Endothelial cell of umbilical vein (primary cell): ENCODE measurements at regions not wholly inside any gene's neighbourhood (a gene's known extent, or its start where the extent isn't known, plus 50 kb on each side); places are given as distances from the start of the nearest gene placed in this dataset.

Experiments used
- BruUV-seq: library from RNA; stranded (reverse); fragments of 400-500 nt; replicated peaks from 2 replicates; lab custom pipeline; 2021; lab: Mats Ljungman, UMichigan
- CTCF ChIA-PET: fragments of 300-600, 350-600 bp; sonication (Branson Sonifier 250); formaldehyde crosslinking; loops from one replicate; lab custom pipeline; 2021; ENCODE audit warnings: antibody characterized with exemption, inconsistent platforms; lab: Charles Lee
- POLR2A ChIA-PET: fragments of 300-600, 350-600 bp; sonication (Branson Sonifier 250); formaldehyde crosslinking; loops from one replicate; lab custom pipeline; 2021; ENCODE audit warnings: antibody characterized with exemption, inconsistent platforms; lab: Charles Lee
- DNase-seq: peaks from one replicate; pipeline ENCODE4 v3.0.0-alpha.2; 2011; ENCODE audit warnings: low read depth, low spot score
- FAIRE-seq: peaks from 2 replicates; lab custom pipeline; 2011; peaks lifted over from hg19 to GRCh38; lab: Jason Lieb, UNC
- H2AFZ ChIP-seq: 2 replicates; pipeline ENCODE4 v1.6.0; 2012; ENCODE audit warnings: low read depth, low read length, control low read depth, inconsistent platforms
- H3K27ac ChIP-seq: 2 replicates; pipeline ENCODE4 v1.5.1; 2011; ENCODE audit warnings: low read depth, mild to moderate bottlenecking, control low read depth, low read length, moderate library complexity; ENCODE audit not compliant: insufficient read depth
- H3K27me3 ChIP-seq, 2 experiments: 2 replicates each; pipeline versions ENCODE4 v1.6.0 to v1.6.1; 2011; ENCODE audit warnings: low read length in 2 of 2, mixed read lengths in 1 of 2; ENCODE audit not compliant: control insufficient read depth in 2 of 2, insufficient read depth in 2 of 2
- H3K36me3 ChIP-seq, 2 experiments: 2 replicates in 1 of 2; 3 replicates in 1 of 2; pipeline ENCODE4 v1.5.1; 2011; ENCODE audit warnings: low read length in 2 of 2, mild to moderate bottlenecking in 1 of 2, moderate library complexity in 1 of 2; ENCODE audit not compliant: control insufficient read depth in 2 of 2, insufficient read depth in 2 of 2; ENCODE audit errors: extremely low read depth in 1 of 2
- H3K4me1 ChIP-seq: 3 replicates; pipeline ENCODE4 v1.5.1; 2011; ENCODE audit warnings: mild to moderate bottlenecking, low read length; ENCODE audit not compliant: control insufficient read depth, insufficient read depth; ENCODE audit errors: extremely low read depth
- H3K4me2 ChIP-seq: 2 replicates; pipeline ENCODE4 v1.6.1; 2011; ENCODE audit warnings: low read length, control low read depth, mixed read lengths; ENCODE audit not compliant: insufficient read depth
- H3K4me3 ChIP-seq, 3 experiments: fragments of 200-600 bp in 1 of 3; sonication (generic), shearing (Covaris generic) in 1 of 3; replicated peaks in 1 of 3; 2 replicates each; pipeline ENCODE4 v1.5.1; 2011 to 2016; ENCODE audit warnings: control low read depth in 3 of 3, low read length in 3 of 3, mild to moderate bottlenecking in 2 of 3, inconsistent platforms in 1 of 3, low read depth in 1 of 3, moderate library complexity in 1 of 3; ENCODE audit not compliant: insufficient read depth in 1 of 3
- H3K79me2 ChIP-seq: 2 replicates; pipeline ENCODE4 v1.6.0; 2012; ENCODE audit warnings: low read length, inconsistent platforms; ENCODE audit not compliant: control insufficient read depth, insufficient read depth
- H3K9ac ChIP-seq: replicated peaks from 2 replicates; pipeline ENCODE3; 2011; ENCODE audit warnings: low read length, control low read depth; ENCODE audit not compliant: insufficient read depth; ENCODE audit errors: extremely low read depth
- H3K9me1 ChIP-seq: replicated peaks from 3 replicates; pipeline ENCODE4 v1.6.0; 2011; ENCODE audit warnings: mild to moderate bottlenecking, low read length; ENCODE audit not compliant: control insufficient read depth, insufficient read depth; ENCODE audit errors: extremely low read depth
- H3K9me3 ChIP-seq: replicated peaks from 2 replicates; pipeline ENCODE4 v1.5.1; 2012; ENCODE audit warnings: low read length, inconsistent platforms; ENCODE audit not compliant: control insufficient read depth, insufficient read depth
- H4K20me1 ChIP-seq: replicated peaks from 2 replicates; pipeline ENCODE3; 2011; ENCODE audit warnings: mild to moderate bottlenecking, low read length; ENCODE audit not compliant: control insufficient read depth, insufficient read depth; ENCODE audit errors: extremely low read depth
- EZH2 ChIP-seq: IDR thresholded peaks from 2 replicates; pipeline ENCODE4 v1.6.1; 2012; ENCODE audit warnings: borderline replicate concordance, low read depth, mild to moderate bottlenecking, moderate library complexity, low read length, inconsistent platforms; ENCODE audit not compliant: severe bottlenecking
- FOS ChIP-seq: IDR thresholded peaks from 2 replicates; pipeline ENCODE4 v1.6.1; 2011; ENCODE audit warnings: mild to moderate bottlenecking, low read length, moderate library complexity, borderline replicate concordance; ENCODE audit not compliant: insufficient read depth
- GATA2 ChIP-seq: IDR thresholded peaks from 2 replicates; pipeline ENCODE4 v1.7.0; 2011; ENCODE audit warnings: low read depth, mild to moderate bottlenecking, moderate library complexity, mixed read lengths, low read length; ENCODE audit not compliant: insufficient read length, insufficient read depth
- JUN ChIP-seq: IDR thresholded peaks from 2 replicates; pipeline ENCODE4 v1.6.1; 2011; ENCODE audit warnings: borderline replicate concordance, low read depth; ENCODE audit not compliant: insufficient read length, insufficient read depth
- MYC ChIP-seq: IDR thresholded peaks from one replicate; pipeline ENCODE4 v1.6.1; 2011; ENCODE audit warnings: mild to moderate bottlenecking, low read depth, low read length
- POLR2A ChIP-seq: IDR thresholded peaks from 2 replicates; pipeline ENCODE4 v1.6.1; 2012; ENCODE audit warnings: low read depth, mild to moderate bottlenecking, control low read depth, low read length
- POLR2AphosphoS5 ChIP-seq: IDR thresholded peaks from 2 replicates; pipeline ENCODE4 v1.6.1; 2012; ENCODE audit warnings: low read depth, mild to moderate bottlenecking, control low read depth, low read length, moderate library complexity; ENCODE audit not compliant: insufficient read depth
- dilution Hi-C: fragments of 300-500 bp; cut with MboI; formaldehyde crosslinking; loops from one replicate; pipeline ENCODE4 v1.15.0; 2019; ENCODE audit warnings: low sequenced_read_pairs; ENCODE audit not compliant: extremely low pct_ligation_motif_present
- intact Hi-C: fragments of 100-400 bp; cut with micrococcal nuclease; formaldehyde crosslinking; loops from one replicate; pipeline ENCODE4 v1.10.0; 2022
- TF ChIP-seq, protein P1 (sequence below), 2 donors: IDR thresholded peaks; 1 replicate in 1 of 2; 2 replicates in 1 of 2; pipeline ENCODE4 v1.5.1; 2011; ENCODE audit warnings: low read length in 2 of 2, mild to moderate bottlenecking in 2 of 2, moderate library complexity in 2 of 2, control low read depth in 1 of 2, inconsistent platforms in 1 of 2, low read depth in 1 of 2; ENCODE audit not compliant: insufficient read depth in 1 of 2; ENCODE audit errors: extremely low read depth in 1 of 2
- TF ChIP-seq, protein P2 (sequence below): IDR thresholded peaks from 2 replicates; pipeline ENCODE4 v1.6.1; 2011; ENCODE audit not compliant: insufficient read depth, insufficient read length

DNA sequence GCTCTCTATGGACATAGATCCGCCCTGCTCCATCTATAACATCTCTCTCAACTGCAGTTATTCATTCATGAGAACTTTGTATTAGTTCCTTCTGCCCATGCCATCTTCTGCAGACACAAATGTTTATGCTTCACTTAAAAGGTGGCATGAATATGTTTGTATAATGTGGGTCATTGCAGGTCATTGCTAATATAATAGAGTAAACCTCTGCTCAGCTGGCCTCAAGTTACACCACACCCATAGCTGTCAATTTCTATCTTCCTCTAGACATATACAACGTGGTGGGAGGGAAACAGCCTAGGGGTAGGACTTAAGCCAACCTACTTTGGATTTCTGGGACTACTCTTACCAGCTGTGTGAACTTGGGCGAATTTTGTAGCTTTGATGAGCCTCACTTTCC is 129.8 kb downstream of the ATXN3L start:
- intact Hi-C loops (no loop called here), dilution Hi-C loops (no loop called here)
- Histone ChIP-seq H3K4me3 (no peak overlapping the region), H3K4me2 (no peak overlapping the region), H3K4me1 (peaks cover 2% of the 10 kb centered on the region), H2AFZ (no peak overlapping the region), H3K36me3 (no peaks in the 10 kb centered on the region), H3K79me2 (no peaks in the 10 kb centered on the region), H3K9me1 (no peaks in the 10 kb centered on the region), H3K9ac (no peak overlapping the region), H3K9me3 (no peaks in the 10 kb centered on the region), H3K27ac (no peak overlapping the region), H3K27me3 (no peaks in the 10 kb centered on the region), H4K20me1 (no peaks in the 10 kb centered on the region)
- TF ChIP-seq MYC (no peak), POLR2AphosphoS5 (no peak), FOS (no peak), EZH2 (no peak), GATA2 (no peak), JUN (no peak), POLR2A (no peak)
- TF ChIP-seq, protein P1, sequence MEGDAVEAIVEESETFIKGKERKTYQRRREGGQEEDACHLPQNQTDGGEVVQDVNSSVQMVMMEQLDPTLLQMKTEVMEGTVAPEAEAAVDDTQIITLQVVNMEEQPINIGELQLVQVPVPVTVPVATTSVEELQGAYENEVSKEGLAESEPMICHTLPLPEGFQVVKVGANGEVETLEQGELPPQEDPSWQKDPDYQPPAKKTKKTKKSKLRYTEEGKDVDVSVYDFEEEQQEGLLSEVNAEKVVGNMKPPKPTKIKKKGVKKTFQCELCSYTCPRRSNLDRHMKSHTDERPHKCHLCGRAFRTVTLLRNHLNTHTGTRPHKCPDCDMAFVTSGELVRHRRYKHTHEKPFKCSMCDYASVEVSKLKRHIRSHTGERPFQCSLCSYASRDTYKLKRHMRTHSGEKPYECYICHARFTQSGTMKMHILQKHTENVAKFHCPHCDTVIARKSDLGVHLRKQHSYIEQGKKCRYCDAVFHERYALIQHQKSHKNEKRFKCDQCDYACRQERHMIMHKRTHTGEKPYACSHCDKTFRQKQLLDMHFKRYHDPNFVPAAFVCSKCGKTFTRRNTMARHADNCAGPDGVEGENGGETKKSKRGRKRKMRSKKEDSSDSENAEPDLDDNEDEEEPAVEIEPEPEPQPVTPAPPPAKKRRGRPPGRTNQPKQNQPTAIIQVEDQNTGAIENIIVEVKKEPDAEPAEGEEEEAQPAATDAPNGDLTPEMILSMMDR (IDR thresholded peaks at IDR 0.05; ENCODE audit: extremely low read depth in 1 of 2, insufficient read depth in 1 of 2, low read depth in 1 of 2, low read length in 2 of 2): no peak
- TF ChIP-seq, protein P2, sequence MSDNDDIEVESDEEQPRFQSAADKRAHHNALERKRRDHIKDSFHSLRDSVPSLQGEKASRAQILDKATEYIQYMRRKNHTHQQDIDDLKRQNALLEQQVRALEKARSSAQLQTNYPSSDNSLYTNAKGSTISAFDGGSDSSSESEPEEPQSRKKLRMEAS: no peak
- POLR2A ChIA-PET: no interaction called here
- CTCF ChIA-PET: no interaction called here
- no peak for FAIRE-seq
- BruUV-seq: no TSS peak
- no peak for DNase-seq
